ENCODE measurements at regions not wholly inside any gene's neighbourhood (a gene's known extent, or its start where the extent isn't known, plus 50 kb on each side); places are given as distances from the start of the nearest gene placed in this dataset.

DNA sequence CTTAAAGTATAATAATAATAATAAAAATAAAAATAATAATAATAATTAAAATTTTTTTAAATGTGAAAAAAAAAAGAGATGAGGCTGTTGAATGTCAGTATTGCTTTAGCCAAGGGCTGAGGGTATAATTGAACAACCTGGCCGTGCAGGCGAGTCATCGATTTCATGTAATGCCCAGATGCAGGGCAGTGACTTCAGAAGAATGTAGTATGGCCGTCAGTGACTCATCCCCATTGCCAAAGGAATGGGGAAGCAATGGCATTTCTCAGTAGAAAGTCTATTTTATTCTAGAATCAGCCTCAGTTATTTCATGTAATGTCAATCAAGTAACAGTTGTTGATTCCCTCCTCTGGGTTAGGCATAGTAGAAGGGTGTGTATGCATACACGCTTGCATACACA is 516.4 kb downstream of the GLRX3 start:
- H3K4me1 ChIP-seq (ENCODE audit: insufficient read depth, low read length): no peaks in the 10 kb centered on the region
- H3K9me3 ChIP-seq (ENCODE audit: low read depth, low read length): no peaks in the 10 kb centered on the region
- no peak overlapping the region for H3K4me3 ChIP-seq (ENCODE audit: low read length)
- no peaks in the 10 kb centered on the region for H3K27me3 ChIP-seq (ENCODE audit: insufficient read depth, low read length)

DNA sequence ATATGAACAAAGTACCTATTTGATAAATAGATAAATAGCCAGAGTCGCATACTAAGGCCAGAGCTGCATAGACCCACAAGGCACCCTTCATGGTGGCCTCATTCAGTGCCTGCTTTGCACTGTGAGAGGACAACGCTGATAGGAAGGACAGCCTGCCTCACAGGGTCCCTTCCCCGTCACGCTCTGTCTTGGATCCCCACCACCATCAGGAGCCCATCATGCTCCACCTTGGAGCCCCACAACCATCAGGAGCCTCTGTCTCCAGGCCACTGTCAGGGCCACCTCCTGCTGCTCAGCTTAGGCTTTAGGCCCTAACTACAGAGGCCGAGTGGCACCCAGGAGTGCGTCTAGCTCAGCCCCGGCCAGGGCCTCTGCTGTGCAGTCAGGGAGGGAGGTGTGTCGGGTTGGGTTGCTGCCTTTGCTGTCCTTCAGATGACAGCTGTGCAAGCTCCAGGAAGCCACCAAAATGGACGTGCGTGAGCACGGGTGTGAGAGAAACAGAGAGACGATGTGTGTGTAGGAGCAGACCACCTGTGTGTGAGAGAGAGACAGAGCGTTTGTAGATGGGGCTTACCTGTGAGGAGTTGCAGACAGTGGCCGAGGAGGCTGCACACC is 516.9 kb downstream of the GLRX3 start:
- Histone ChIP-seq H3K4me1 (ENCODE audit: insufficient read depth, low read length) (no peaks in the 10 kb centered on the region), H3K27me3 (ENCODE audit: insufficient read depth, low read length) (no peaks in the 10 kb centered on the region), H3K9me3 (ENCODE audit: low read depth, low read length) (no peaks in the 10 kb centered on the region), H3K4me3 (ENCODE audit: low read length) (no peak overlapping the region)

DNA sequence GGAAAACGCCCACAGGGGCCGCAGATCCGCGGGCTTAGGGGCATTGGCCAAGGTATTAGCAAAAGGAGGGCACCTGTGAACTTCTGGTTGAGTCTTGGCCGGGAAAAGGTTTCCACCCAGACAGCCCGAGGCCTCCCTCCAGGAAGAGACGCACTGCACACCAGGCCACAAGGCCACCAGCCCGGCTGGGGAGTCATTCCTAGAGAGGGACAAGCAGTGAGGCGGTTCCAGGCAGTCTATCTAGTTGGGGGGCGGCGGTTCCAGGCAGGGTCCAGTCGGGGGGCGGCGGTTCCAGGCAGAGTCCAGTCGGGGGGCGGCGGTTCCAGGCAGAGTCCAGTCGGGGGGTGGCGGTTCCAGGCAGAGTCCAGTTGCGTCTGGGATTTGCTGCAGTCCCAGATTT is 518.5 kb downstream of the GLRX3 start:
- H3K27me3 ChIP-seq (ENCODE audit: insufficient read depth, low read length): no peaks in the 10 kb centered on the region
- no peaks in the 10 kb centered on the region for H3K9me3 ChIP-seq (ENCODE audit: low read depth, low read length)
- H3K4me1 ChIP-seq (ENCODE audit: insufficient read depth, low read length): no peaks in the 10 kb centered on the region
- no peak overlapping the region for H3K4me3 ChIP-seq (ENCODE audit: low read length)

DNA sequence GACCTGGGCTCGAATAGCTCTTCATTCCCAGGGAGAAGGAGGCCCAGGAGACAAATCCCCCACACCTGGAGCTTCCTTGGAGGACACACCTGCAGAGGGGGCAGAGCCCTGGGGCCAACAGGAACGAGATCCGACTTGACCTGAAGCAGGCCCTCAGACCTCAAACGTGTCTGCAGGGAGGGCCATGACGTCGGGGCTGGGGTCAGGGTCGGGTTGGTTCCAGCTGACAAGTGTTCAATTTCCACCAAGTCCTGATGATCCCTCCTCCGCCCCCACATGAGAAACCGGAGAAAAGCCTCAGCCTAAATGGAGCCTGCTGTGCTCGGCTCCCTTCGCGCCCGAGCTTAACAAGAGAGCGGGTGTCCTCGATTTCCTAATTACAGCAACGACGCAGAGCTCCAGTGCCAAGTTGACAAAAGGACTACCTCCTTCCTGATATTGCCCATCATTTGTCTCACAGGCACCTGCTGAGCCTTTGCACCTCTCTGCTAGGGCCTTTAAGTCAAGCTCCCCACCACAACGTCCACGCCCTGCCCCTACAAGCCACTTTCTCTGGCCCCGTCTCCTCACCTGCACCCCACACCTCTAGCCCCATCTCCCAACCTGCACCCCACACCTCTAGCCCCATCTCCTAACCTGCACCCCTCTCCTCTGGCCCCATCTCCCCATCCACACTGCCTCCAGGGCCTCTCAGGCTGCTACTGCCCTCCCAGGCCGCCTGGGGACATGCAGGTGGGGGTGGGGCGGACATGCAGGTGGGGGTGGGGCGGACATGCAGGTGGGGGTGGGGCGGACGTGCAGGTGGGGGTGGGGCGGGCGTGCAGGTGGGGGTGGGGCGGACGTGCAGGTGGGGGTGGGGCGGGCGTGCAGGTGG is 519.4 kb downstream of the GLRX3 start:
- H3K9me3 ChIP-seq (ENCODE audit: low read depth, low read length): no peaks in the 10 kb centered on the region
- no peak overlapping the region for H3K4me3 ChIP-seq (ENCODE audit: low read length)
- no peaks in the 10 kb centered on the region for H3K27me3 ChIP-seq (ENCODE audit: insufficient read depth, low read length)
- H3K4me1 ChIP-seq (ENCODE audit: insufficient read depth, low read length): no peaks in the 10 kb centered on the region

DNA sequence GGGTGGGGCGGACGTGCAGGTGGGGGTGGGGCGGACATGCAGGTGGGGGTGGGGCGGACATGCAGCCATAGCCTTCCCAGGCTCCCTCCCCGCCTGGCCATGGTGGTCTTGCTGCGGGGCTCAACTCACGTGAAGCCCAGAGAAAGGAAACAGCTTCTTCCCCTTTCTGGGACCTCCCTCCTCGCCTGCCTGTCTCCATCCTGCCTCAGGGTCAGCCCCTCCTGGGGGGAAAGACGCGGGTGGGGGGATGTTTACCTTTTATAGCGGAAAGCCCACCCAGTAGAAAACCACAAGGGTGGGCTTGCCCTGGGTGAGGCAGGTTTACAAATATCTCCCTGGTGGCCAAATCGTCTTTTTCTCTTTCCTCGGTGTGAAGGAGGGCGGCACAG is 520.0 kb downstream of the GLRX3 start:
- H3K27me3 ChIP-seq (ENCODE audit: insufficient read depth, low read length): no peaks in the 10 kb centered on the region
- H3K4me1 ChIP-seq (ENCODE audit: insufficient read depth, low read length): no peaks in the 10 kb centered on the region
- no peak overlapping the region for H3K4me3 ChIP-seq (ENCODE audit: low read length)
- no peaks in the 10 kb centered on the region for H3K9me3 ChIP-seq (ENCODE audit: low read depth, low read length)

DNA sequence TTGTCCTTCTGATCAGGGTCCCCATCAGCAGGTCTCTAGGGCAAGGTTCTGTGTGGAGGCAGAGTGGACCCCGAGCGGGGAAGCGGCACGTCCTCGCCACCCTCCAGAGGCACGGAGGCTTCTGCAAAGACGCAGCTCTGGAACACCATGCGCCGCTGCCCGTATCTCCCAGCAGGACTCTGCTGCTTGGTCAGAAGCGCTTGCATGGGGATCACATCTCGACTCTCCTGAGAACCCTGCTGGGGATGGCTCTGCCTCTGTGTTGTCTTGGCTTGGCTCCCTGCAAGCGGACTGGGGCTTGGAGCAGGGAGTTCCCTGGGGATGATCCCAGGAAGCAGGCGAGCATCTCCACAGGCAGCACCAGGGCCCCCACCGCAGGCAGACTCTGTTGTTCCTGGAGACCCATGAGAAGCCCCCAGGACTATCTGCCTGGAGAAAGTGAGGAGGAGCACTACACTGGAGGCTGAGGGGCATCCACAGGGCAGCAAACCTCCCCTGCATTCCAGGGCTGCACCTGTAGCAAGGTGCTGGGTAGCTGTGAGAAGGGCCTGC is 520.5 kb downstream of the GLRX3 start:
- no peaks in the 10 kb centered on the region for H3K4me1 ChIP-seq (ENCODE audit: insufficient read depth, low read length)
- no peaks in the 10 kb centered on the region for H3K9me3 ChIP-seq (ENCODE audit: low read depth, low read length)
- H3K4me3 ChIP-seq (ENCODE audit: low read length): no peak overlapping the region
- no peaks in the 10 kb centered on the region for H3K27me3 ChIP-seq (ENCODE audit: insufficient read depth, low read length)

DNA sequence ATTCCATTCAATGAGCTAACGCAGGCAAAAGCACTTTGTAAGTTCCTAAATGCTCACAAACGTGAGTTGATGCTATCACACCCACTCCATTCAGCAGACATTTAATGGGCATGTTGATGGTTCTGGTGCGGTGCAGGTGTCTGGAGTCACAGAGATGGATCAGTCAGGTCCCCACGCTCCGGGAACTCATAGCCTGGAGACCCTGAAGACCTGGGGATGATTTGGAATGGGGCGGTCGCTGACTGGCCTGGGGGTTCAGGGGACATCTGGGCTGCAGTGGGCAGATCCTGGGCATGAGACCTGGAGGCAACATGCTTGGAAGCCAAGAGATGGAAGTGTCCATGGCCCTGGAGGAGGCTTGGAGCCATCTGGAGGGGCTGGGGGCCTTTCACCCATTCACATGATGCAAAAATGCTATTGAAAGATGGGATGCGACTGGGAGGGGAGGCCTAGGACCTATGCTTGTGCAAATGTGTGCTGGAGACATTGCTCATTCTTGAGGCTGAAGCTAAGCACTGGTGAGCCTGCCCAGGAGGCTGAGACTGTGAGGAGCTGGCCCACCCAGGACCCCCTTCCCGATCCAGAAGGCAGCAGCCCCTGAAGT is 522.6 kb downstream of the GLRX3 start:
- Histone ChIP-seq H3K4me1 (ENCODE audit: insufficient read depth, low read length) (no peaks in the 10 kb centered on the region), H3K27me3 (ENCODE audit: insufficient read depth, low read length) (no peaks in the 10 kb centered on the region), H3K4me3 (ENCODE audit: low read length) (no peak overlapping the region), H3K9me3 (ENCODE audit: low read depth, low read length) (no peaks in the 10 kb centered on the region)

DNA sequence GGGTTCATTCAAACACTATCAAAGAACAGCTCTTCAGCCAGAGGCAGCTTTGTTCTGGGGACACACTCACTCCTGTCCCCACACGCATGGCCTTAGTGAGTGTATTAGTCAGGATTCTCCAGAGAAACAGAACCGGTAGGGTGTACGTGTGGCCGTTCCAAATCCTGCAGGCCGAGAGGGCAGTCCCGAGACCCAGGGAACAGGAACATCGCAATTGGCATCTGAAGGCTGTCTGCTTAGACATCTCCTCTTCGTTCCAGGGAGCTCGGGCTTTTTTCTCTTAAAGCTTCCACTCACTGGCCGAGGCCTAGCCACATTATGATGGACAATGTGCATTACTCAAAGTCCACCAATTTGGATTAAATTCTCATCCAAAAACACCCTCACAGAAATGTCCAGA is 523.3 kb downstream of the GLRX3 start:
- Histone ChIP-seq H3K4me1 (ENCODE audit: insufficient read depth, low read length) (no peaks in the 10 kb centered on the region), H3K27me3 (ENCODE audit: insufficient read depth, low read length) (no peaks in the 10 kb centered on the region), H3K9me3 (ENCODE audit: low read depth, low read length) (no peaks in the 10 kb centered on the region), H3K4me3 (ENCODE audit: low read length) (no peak overlapping the region)

DNA sequence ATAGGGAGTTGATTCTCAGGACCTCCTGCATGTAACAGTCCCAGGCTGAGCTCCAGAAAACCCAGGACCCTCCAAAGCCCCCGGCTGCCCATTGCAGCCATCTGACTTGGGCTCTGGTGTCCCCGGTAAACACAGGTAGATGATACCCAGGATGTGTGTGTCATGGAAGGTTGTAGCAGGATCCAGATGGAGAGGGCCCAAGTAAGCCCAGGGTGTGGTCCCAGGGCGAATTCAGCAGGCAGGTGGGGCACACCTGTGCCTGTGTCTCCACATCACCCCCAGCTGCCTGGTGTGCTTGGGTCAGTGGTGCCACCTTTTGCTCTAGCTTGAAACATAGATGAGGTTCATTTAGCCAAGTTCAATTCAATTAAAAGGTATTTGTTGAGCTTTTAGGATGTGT is 524.1 kb downstream of the GLRX3 start:
- H3K9me3 ChIP-seq (ENCODE audit: low read depth, low read length): no peaks in the 10 kb centered on the region
- no peak overlapping the region for H3K4me3 ChIP-seq (ENCODE audit: low read length)
- H3K4me1 ChIP-seq (ENCODE audit: insufficient read depth, low read length): no peaks in the 10 kb centered on the region
- no peaks in the 10 kb centered on the region for H3K27me3 ChIP-seq (ENCODE audit: insufficient read depth, low read length)

DNA sequence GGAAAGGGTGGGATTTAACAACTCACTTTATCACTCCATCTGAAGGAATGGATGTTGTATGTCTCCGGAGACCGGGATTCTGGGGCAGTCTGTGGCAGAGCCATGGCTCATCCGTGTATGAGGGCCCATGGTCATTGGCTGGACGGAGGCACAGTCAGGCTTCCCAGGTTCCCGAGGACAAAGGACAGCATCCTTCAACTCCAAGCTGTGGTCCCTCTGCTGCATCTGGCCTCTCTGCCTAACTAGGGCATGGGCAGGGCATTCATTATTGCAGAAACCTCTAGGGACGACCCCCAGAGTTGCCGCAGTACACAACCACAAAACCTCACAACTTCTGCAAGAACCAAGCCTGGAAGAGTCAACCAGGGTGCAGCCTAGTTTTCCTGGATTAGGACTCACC is 525.2 kb downstream of the GLRX3 start:
- no peaks in the 10 kb centered on the region for H3K9me3 ChIP-seq (ENCODE audit: low read depth, low read length)
- no peaks in the 10 kb centered on the region for H3K27me3 ChIP-seq (ENCODE audit: insufficient read depth, low read length)
- no peaks in the 10 kb centered on the region for H3K4me1 ChIP-seq (ENCODE audit: insufficient read depth, low read length)
- H3K4me3 ChIP-seq (ENCODE audit: low read length): no peak overlapping the region

DNA sequence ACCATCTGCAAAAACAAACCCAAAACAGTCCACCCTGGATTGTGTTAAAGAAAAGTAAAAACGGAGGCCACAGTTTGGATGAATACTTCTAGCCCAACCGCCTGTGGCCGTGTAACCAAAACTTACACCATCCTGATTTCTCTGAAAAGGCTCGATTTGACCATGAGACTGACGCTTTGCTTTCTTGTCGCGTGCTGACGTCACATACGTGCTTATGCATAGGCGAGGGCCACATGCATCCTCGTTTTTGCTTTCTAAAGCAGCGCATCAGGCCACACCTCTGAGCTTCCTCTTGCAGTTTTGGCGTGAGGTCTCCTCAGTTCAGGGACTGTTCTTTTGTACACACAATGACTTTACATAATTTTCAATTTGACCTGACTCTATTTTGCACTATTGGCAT is 526.6 kb downstream of the GLRX3 start:
- Histone ChIP-seq H3K4me3 (ENCODE audit: low read length) (no peak overlapping the region), H3K9me3 (ENCODE audit: low read depth, low read length) (no peaks in the 10 kb centered on the region), H3K27me3 (ENCODE audit: insufficient read depth, low read length) (no peaks in the 10 kb centered on the region), H3K4me1 (ENCODE audit: insufficient read depth, low read length) (no peaks in the 10 kb centered on the region)

DNA sequence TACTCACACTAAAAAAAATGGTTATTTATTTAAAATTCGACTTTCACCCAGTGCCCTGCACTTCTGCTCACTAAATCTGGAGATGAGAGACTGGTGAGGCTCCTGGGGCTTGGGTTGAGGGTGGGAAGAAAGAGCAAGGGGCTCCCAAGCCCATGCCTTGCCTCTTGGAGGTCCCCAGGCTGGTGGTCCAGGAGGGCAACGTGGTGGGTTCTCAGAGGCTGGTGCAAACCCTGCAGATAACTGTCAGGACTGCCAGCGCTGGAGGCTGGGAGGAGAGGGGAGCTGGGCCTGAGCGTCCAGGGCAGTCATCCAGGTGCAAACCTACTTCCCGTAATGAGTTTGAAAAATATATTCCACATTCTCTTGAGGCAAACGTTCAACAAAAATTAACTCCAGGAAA is 528.3 kb downstream of the GLRX3 start:
- no peaks in the 10 kb centered on the region for H3K4me1 ChIP-seq (ENCODE audit: insufficient read depth, low read length)
- no peaks in the 10 kb centered on the region for H3K27me3 ChIP-seq (ENCODE audit: insufficient read depth, low read length)
- no peak overlapping the region for H3K4me3 ChIP-seq (ENCODE audit: low read length)
- H3K9me3 ChIP-seq (ENCODE audit: low read depth, low read length): no peaks in the 10 kb centered on the region

DNA sequence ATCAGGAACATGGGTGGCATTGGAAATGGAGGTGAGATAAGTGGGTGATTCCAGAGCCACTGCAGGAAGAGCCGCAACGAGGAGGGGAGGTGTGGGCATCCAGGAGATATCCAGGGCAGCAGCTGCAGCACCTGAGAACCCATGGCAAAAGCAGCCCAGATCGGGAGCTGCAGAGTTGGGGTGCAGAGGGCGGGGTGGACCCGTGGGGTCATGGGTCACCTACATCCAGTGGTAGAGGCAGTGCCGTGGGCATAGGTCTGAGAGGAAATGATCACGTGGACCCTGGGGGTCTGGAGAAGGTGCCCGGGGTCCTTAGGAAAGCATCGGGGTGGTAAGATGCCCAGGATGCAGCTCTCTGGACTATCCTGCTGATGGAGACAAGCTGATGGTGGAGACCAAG is 530.0 kb downstream of the GLRX3 start:
- Histone ChIP-seq H3K27me3 (ENCODE audit: insufficient read depth, low read length) (no peaks in the 10 kb centered on the region), H3K4me1 (ENCODE audit: insufficient read depth, low read length) (no peaks in the 10 kb centered on the region), H3K4me3 (ENCODE audit: low read length) (no peak overlapping the region), H3K9me3 (ENCODE audit: low read depth, low read length) (no peaks in the 10 kb centered on the region)

DNA sequence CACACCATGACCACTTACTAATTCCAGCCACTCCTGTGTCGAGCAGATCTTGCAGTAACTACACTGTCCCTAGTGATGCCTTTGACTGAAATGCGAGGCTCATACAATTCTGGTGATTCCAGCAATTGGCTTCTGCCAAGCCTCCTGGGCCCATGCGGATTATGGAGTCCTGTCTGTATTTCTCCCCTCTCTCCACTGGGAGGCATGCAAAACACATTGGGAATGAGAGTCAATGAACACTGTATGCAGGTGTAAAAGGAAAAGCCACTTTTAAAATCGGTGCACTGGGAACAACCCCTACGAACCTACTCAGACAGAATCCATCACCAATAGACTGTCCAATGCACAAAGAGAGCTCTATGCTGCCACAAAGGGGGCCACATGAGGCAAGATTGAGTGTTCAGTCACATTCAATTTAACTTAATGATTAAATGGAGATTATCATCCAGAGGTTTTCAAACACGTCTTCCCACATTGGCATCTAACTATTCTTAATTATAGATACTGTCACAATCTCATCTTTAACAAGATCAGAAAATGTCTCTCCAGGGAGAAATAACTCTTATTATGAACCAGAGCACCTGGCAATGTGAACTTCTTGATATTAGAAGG is 550.6 kb downstream of the GLRX3 start:
- Histone ChIP-seq H3K9me3 (ENCODE audit: low read depth, low read length) (no peaks in the 10 kb centered on the region), H3K27me3 (ENCODE audit: insufficient read depth, low read length) (no peaks in the 10 kb centered on the region), H3K4me1 (ENCODE audit: insufficient read depth, low read length) (no peaks in the 10 kb centered on the region), H3K4me3 (ENCODE audit: low read length) (no peak overlapping the region)

DNA sequence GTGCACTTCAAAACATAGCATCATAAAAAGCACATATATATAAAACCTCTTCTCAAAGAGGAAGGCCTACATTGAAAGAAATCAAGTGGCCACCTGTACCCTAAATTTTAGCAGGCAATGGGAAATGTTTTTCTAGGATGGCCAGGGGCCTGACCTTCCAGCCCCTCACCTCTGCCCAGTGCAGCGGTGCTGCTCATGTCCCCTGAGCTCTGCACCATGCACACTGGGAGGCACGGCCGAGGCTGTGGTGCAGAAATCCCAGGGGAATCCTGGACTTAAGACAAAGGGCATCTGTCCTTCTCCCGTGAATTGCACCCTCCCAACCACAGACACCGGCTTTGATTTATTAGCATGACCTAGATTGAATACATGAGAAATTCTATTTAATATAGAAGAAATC is 551.4 kb downstream of the GLRX3 start:
- Histone ChIP-seq H3K27me3 (ENCODE audit: insufficient read depth, low read length) (no peaks in the 10 kb centered on the region), H3K4me3 (ENCODE audit: low read length) (no peak overlapping the region), H3K4me1 (ENCODE audit: insufficient read depth, low read length) (no peaks in the 10 kb centered on the region), H3K9me3 (ENCODE audit: low read depth, low read length) (no peaks in the 10 kb centered on the region)

Measured in mononuclear cell (primary cell).